IMR-90 (cell line): ENCODE measurements at regions not wholly inside any gene's neighbourhood (a gene's known extent, or its start where the extent isn't known, plus 50 kb on each side); places are given as distances from the start of the nearest gene placed in this dataset.

Experiments
- BHLHE40 ChIP-seq: fragments of 150-350 bp; IDR thresholded peaks from 2 replicates; pipeline ENCODE4 v1.6.1; 2016; ENCODE audit warnings: mild to moderate bottlenecking, low read depth, low read length
- CTCF ChIP-seq: conservative IDR thresholded peaks from 2 replicates; pipeline ENCODE4 v1.5.1; 2012; ENCODE audit warnings: mild to moderate bottlenecking, low read depth, low read length, improper control_type of control experiment
- POLR2A ChIP-seq: IDR thresholded peaks from 2 replicates; pipeline ENCODE4 v1.6.1; 2012; ENCODE audit warnings: mild to moderate bottlenecking, low read depth, low read length
- RAD21 ChIP-seq: IDR thresholded peaks from 2 replicates; pipeline ENCODE4 v1.6.1; 2012; ENCODE audit warnings: low read length, improper control_type of control experiment
- RCOR1 ChIP-seq: IDR thresholded peaks from 2 replicates; pipeline ENCODE4 v1.6.1; 2012; ENCODE audit warnings: mild to moderate bottlenecking, low read length, improper control_type of control experiment; ENCODE audit not compliant: insufficient replicate concordance
- SMC3 ChIP-seq: fragments of 150-350 bp; IDR thresholded peaks from 2 replicates; pipeline ENCODE4 v1.6.1; 2016; ENCODE audit warnings: low read depth, mild to moderate bottlenecking, antibody characterized with exemption, low read length, moderate library complexity
- TF ChIP-seq, protein P1 (sequence below): fragments of 150-350 bp; IDR thresholded peaks from 2 replicates; pipeline ENCODE4 v1.6.1; 2017; ENCODE audit warnings: mild to moderate bottlenecking, antibody characterized with exemption, low read length, low read depth

GRCh38 chr14:104385531-104386101, 193.9 kb upstream of the C14orf180 start:
- TF ChIP-seq CTCF (no peak), POLR2A (no peak), BHLHE40 (no peak), SMC3 (no peak), RCOR1 (no peak), RAD21 (no peak)
- TF ChIP-seq, protein P1, sequence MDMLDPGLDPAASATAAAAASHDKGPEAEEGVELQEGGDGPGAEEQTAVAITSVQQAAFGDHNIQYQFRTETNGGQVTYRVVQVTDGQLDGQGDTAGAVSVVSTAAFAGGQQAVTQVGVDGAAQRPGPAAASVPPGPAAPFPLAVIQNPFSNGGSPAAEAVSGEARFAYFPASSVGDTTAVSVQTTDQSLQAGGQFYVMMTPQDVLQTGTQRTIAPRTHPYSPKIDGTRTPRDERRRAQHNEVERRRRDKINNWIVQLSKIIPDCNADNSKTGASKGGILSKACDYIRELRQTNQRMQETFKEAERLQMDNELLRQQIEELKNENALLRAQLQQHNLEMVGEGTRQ: no peak
